ENCODE measurements at regions not wholly inside any gene's neighbourhood (a gene's known extent, or its start where the extent isn't known, plus 50 kb on each side); places are given as distances from the start of the nearest gene placed in this dataset.

DNA sequence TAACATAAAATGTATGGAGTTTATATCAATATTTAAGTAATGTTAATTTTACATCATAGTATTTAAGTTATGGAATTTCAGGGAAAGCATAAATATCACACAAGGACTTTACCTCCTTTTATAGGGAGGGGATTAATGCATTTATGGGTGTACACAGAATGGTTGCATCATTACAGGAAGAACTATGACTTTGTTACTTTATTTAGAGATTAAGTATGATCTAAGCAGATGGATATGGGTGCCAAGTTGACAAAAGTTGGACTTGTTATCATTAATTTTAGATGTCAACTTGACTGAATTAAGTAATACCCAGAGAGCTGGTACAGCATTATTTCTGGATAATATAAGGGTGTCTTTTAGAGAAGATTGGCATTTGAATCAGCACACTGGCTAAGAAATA lies 160.5 kb upstream of the CDH10 start:
- no peak for DNase-seq

DNA sequence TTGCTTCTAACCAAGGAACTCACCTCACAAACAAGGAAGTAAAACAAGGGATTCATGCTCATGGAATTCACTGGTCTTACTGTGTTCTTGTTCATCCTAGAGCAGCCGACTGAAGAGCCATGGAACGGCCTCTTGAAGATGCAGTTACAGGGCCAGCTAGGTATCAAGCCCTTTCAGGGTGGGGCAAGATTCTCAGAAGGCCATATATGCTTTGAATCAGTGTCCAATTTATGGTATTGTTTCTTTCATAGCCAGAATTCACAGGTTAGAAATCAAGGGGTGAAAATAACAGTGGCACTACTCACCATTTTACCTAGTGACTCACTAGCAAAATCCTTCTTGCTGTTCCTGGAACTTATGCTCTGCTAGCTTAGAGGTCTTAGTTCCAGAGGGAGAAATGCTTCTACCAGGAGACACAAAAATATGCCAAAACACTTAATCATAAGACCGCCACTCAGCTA lies 159.5 kb upstream of the CDH10 start:
- no peak for DNase-seq

DNA sequence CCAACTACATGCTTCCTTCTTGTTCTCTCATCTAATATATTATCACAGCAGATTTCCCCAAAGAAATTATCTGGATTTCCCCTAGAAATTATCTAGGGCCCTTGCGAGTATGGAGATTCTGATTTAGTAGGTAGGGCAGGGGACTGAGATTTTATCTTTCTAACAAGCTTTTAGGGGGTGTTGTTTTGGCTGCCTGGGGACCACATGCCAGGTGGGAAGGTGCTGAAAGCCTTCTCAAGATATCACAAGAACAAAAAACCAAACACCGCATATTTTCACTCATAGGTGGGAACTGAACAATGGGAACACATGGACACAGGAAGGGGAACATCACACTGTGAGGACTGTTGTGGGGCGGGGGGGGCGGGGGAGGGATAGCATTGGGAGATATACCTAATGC lies 146.5 kb upstream of the CDH10 start:
- no peak for DNase-seq

DNA sequence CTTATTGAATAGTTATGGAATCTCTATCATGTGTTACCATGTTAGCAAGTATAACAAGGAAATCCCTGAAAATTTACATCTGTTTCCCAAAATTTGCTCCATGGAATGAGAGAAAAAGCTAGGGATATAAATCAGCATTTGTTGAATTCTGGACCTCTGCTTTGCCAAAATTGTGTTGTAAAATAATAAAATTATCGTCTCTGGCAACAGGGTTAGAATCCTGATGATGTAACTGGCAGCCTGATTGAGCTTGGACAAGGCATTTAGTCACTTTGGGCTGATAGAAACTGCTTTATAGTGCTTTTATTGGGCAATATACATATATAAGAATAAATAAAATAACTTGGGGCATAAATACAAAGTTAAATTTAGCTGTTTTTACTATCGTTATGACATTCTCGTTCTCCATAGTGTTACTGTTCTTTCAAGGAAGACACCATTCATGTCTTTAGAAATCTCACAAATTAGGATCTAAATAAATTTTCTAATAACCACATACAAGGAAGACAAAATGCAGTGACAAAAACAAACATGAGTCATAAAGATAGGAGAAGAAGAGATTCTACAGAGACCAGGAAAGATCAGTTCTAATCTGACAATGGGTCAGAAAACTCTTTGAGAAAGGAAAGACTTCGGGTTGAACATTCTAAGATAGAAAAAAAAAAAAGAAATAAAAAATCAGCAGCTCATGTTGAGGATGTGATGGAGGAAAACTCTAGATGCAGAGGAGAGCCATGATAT lies 145.0 kb upstream of the CDH10 start:
- DNase-seq, result no peak

DNA sequence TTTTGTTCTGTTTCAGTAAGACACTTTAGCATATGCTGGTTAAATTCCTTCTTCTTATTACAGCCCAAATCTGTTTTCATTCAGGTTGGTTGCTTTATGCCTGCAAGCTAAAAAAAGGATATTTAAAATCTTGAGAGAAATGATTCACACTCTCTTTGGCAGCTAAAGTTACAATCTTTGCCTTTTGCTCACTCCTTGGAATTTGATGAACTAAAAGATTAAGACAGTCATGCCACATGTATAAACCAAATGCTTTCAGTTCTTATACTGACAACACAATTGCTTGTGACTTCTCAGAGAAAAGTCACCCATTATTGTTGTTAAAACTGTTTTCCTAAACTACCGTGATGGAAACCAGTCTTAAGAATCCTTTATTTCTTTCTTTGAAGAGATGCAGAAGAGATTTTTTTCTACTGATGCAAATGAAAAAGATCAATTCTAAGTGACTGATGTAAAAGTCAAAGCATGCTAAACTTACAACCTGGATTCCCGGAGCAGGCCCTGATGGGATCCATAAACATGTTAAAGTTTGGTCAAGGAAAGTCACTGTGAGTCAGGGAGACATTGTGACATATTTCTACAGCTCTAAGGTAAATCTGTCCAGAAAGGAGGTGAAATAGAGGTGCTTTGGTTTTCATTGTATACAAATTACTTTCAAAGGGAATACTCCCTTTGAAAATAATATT lies 144.2 kb upstream of the CDH10 start:
- DNase-seq, result no peak

DNA sequence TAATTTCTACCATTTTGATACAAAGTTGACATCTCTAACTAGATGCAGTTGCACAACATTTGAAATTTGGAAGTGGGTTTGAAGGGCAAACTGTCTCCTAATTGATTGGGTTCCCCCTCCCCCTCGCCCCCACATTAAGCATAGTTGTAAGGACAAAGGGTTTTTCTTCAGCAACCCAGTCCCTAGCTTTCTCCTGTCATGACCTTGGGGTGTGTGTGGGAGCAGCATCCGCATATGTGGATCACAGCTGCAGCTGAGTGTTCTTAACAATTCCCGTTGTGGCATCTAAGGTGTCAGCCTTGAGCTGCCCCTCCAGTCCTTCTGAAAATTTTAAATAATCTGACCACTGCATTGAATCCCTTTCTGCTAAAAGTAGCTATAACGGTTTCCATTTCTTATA lies 141.3 kb upstream of the CDH10 start:
- no peak for DNase-seq

DNA sequence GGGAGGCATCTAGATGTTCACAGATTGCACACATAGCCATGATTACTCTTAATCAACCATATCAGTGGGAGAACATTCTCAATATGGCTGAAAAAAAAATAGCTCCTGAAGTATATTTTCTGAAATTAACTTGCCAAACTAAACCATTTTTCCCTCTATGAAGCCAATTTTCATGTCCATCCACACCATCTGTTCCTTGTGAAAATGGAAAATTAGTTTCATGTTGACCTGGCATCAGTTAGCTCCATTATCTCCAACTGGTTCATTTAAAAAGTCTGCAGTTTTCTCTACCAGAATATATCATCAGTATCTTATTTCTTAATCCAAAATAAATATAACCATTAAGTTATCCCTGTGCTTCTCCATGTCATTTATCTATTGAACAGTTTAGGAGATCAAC lies 138.8 kb upstream of the CDH10 start:
- no peak for DNase-seq

DNA sequence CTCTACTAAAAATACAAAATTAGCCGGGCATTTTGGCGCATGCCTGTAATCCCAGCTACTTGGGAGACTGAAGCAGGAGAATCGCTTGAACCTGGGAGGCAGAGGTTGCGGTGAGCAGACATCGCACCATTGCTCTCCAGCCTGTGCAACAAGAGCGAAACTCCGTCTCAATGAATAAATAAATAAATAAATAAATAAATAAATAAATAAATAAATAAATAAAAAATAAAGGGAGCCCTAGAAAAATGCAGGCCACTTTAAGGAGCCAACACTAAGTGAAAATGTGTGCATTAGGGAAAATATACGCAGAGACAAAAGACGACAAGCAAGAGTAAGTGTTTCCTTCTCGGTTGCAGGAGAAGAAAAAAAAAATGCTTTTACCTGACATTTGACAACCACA lies 132.6 kb upstream of the CDH10 start:
- DNase-seq, result no peak

DNA sequence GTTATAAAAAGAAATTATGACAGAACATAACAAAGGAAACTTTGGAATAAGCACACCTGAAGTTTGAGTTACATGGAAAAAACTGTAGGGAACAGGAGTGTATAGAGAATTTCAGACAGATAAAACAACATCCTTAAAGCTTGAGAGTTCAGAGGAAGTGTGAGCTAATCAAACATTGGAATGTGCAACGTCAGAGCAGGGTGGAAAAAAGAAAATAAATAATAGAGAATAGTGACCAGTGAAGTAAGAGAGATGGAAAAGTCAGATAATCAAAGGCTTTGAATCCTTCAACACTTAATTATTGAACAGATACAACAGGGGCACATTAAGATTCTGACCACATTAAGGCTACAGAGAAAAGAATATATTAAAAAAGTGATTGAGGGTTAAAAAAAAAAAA lies 128.5 kb upstream of the CDH10 start:
- no peak for DNase-seq

DNA sequence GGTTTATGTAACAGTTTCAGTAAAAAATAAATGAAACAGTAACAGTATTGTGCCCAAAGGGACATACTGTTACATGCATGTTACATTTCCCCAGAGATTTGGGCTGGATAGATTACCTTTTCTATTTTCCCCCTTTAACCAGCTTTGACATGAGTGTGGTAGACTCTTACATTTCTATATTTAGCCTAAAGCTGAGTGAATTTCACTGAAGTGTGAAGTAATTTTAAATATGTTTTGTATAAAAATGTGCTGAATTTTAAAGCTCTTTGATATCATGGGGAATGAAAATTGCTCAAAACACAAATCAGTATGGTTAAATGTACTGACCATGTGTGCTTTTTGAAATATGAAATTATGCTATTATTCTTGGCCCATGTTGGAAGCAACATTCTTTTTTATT lies 122.3 kb upstream of the CDH10 start:
- no peak for DNase-seq

DNA sequence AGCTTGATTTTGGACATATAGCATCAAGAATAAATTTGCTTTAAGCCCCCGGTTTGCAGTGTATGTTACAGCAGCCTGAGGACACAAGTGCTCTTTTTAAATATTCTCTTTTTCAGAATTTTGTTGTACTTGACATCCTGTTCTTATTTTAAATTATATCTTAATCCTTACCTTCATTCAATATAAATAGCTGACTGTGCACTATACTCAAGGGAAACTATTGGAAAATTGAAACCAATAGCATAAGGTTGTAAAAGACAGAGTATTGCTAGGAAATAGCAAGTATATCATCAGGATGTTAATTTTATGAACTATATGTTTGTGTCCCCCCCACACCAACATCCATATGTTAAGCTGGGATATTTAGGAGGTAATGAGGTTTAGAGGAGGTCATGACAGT lies 120.4 kb upstream of the CDH10 start:
- DNase-seq, result no peak

DNA sequence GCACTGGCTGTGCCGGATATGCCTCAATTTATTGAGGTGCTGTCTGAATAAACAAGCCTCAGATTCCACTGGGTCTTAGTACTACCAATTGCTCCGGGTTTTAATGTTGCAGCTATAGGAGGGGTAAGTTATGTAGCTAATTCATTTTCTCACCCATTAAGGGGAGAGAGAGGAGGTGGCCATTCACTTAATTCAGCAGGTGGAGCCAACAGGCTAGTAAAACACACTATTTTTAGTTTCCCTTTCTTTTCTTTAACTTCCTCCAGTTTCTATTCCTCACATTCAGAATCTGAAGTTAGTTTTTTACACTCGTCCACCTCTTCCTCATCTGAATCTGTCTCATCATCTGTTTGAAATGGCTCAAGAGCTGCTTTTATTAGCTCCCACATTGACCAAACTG lies 105.6 kb upstream of the CDH10 start:
- no peak for DNase-seq

DNA sequence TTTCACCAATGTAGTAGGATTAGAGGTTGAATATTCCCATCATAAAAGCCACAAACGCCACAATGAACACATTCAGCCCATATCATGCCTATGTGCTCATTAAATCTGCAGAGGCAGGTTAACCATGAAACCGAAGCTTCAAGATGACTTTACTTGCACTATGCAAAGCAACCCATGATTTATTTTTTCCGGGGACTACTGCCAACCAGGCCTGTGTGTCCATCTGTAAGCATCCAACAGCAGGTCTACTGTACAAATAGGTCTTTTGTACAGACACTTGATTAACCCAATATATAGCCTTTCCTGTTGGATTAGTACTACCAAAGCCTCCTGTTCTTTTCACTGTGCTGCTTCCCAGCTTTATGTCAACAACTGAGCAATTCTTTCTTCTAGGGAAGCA lies 104.9 kb upstream of the CDH10 start:
- no peak for DNase-seq

DNA sequence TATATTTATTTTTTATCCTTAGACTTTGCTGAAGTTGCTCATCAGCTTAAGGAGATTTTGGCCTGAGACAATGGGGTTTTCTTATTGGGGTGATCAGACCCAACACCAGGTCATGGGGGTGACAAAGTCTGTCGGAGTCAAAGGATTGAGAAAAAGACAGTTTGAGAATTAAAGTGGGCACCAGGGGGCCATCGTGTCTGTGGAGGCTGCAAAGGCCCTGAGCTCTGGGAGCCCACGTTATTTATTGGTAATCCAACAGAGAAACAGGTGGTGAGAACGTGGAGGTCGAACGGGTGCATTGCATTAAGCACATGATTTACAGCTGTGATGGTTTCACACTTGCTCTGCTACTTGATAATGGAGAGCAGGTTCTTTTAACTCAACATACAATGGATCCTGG lies 102.5 kb upstream of the CDH10 start:
- DNase-seq, result no peak

DNA sequence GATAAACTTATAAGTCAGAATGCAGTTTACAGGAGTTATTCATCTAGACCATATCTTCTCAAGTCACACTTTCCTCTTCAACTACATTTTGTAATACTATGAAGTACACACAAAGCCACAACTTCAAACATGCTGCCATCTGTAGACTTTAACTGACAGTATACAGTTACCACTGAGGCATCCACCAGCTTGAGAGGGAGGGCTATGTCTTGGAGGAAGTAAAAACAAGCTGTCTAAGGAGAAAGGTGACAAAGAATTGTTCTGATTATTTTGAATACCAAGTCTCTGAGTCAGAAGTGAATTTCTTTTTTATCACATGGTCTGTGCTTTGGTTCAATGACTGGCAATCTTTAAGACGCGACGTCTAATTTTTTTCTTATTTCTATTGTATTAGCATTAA lies 97.6 kb upstream of the CDH10 start:
- peak; percentile 14 for DNase-seq

DNA sequence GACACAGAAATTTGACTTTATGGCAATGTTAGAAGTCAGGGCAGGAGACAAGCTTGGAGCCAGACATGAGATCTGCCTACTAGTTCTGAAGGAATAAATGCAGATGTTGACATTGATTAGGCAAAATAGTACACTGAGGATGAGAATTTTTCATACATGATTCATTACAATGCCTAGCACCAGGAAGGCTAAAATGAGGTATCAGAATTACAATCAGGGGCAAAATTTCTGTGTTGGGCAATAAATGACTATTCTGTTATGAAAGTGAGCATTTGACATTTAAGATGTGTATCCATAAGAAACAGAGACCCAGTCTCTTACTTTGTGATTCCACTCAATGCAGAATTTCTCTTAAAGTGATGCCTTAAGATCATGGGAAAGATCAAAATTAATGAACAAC lies 92.4 kb upstream of the CDH10 start:
- DNase-seq, result no peak

DNA sequence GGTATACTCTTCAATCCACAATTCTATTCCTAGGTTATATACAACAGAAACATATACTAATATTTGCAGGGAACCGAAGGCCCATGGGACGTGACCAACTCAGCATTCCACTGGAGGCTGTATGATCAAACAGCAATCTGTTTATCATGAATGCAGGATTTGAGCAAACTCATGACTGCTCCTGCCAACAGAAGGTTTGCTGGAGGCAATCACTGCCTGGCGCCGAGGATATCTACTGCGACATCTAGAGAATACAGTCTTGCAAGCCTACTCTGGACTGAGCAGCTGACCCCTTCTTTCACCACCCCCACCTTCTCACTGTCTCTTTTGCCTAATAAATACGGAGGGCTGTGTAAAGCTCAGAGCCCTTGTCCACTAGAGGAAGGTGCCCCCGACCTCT lies 90.5 kb upstream of the CDH10 start:
- no peak for DNase-seq

DNA sequence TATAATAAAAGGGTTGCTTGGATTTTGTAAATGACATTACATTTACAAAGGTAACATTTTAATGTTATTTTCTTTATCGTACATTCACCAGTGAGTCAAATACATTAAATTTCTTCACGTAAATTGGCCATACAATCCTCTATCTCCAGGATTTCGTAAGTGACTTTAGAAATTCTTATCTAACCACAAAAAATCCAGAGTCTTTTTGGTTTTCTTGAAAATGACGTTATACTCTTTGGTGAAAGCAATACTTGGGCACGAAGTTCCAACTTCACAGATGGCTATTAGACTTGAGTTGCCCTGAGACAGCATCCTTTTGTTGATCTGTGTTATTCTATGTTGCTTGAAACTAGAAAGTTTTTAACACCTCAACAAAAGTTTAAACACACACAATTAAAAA lies 87.4 kb upstream of the CDH10 start:
- no peak for DNase-seq

DNA sequence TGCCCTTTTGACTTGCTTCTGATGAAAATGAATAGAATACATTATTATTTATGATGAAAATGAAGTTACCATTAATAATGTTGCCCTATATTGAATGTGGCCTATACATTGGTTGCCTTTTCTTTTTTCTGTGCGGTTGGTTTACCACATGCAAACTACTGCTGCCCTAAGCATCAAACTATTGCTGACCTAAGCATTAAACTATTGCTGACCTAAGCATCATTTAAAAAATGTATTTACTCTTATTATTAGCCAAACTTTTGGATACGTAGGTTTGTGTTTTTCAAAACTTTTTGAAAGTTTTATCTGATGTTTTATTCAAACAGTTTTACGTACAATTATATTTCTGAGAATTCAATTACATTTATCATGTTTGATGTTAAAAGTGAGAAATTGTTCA lies 76.0 kb upstream of the CDH10 start:
- no peak for DNase-seq

DNA sequence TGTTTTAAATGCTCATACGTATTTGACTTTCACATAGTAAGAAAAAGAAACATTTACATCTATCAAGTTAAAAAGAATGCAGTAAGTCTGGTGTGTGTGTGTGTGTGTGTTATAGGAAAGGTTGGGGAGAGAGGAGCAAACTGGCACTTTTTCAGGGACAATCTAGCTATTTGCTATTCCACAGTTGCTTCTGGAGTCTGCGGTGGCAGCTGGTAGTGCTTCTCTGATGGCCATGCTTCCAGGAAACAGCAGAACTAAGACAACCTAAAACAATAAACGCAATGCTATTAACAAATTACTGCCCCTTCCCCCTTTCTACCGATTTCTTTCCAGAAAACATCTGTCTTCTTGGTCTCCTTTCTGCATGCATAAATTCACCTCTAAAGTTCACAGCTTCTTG lies 70.0 kb upstream of the CDH10 start:
- DNase-seq, result no peak

DNA sequence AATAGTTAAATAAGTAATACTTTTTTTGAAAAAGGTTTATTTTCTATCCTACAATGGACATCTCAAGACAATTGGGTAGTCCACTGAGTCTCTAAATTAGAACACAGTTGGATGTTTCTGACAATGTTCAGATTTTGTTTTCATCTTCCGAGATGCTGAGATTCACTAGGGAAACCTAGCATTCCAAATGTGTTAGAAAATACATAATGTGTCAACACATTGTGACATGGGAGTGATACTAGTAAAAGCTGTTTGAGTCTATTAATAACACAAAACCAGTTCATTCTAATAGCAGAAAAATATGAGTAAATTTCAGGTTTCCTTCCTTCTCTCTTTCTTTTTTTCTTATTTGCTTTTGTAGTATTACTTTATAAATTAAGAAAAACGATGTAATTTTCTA lies 68.2 kb upstream of the CDH10 start:
- no peak for DNase-seq

DNA sequence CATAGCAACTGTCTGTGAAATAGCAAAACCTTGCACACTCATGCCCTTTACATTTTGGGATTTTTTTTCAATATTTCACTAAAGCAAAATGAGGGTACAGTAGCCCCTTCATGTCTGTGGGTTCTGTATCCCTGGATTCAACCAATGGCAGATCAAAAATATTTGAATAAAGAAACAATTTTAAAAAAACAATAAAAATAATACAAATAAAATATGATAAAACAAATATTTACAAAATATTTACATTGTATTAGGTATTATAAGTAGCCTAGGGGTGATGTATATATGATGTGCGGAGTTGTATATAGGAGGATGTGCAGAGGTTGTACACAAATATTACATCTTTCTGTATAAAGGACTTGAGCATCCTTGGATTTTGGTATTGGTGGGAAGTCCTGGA lies 67.3 kb upstream of the CDH10 start:
- no peak for DNase-seq

DNA sequence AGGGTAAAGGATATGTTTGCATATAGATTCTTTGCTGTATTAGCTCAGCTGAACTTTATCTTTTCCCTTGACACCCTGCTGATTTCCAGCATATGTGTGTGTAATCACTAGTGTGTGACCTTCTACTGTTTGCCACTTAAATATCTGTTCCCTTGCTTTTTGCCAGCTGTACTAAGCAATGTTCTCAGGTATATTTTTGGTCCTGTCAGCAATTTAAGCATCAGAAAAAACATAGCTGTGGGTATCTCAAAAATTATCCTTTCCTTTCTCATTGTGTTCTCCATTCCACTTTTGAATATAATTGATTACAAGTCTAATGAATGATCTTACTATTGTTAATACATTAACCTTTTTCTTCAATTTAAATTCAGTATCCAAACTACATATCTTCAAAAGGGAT lies 59.2 kb upstream of the CDH10 start:
- DNase-seq, result no peak

All from 8988T (cell line).